Superior temporal gyrus (tissue), 1 donor: ENCODE measurements at regions not wholly inside any gene's neighbourhood (a gene's known extent, or its start where the extent isn't known, plus 50 kb on each side); places are given as distances from the start of the nearest gene placed in this dataset.

Experiments used
- DNase-seq: peaks from one replicate; pipeline ENCODE4 v3.0.0-alpha.2; 2016; ENCODE audit errors: extremely low spot score

GRCh38 chr16:73268366-73268993, 220.6 kb upstream of the ZFHX3 start:
- DNase-seq = peak; percentile 16

- DNase-seq = no peak
Measured at GRCh38 chr16:73265935-73266334, 218.0 kb upstream of the ZFHX3 start.

- no peak for DNase-seq
Measured at GRCh38 chr16:73265124-73265837, 217.4 kb upstream of the ZFHX3 start.

DNA sequence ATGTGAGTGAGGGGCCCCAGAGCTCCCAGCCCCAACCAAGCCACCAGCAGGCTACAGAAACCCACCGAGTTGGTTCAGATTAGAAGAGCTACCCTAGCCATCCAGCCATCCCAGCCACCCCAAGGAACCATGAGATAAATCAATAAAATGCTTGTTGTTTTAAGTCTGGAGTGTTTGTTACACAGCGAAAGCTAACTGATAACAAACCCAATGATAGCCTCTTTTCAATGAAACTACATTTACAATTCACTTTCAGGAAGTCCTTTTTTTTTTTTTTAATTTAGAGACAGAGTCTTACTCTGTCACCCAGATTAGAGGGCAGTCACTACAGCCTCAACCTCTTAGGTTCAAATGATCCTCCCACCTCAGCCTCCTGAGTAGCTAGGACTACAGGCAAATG, 215.0 kb upstream of the ZFHX3 start:
- DNase-seq = no peak

- DNase-seq = no peak
Measured at GRCh38 chr16:73255031-73255430, 207.1 kb upstream of the ZFHX3 start.

- DNase-seq = no peak
Measured at GRCh38 chr16:73253922-73254480, 206.1 kb upstream of the ZFHX3 start.

GRCh38 chr16:73252446-73252845, 204.5 kb upstream of the ZFHX3 start:
- no peak for DNase-seq

- no peak for DNase-seq
Measured at GRCh38 chr16:73251608-73252007, 203.7 kb upstream of the ZFHX3 start.

GRCh38 chr16:73248316-73248715, 200.4 kb upstream of the ZFHX3 start:
- no peak for DNase-seq

- no peak for DNase-seq
Measured at GRCh38 chr16:73240920-73241319, 193.0 kb upstream of the ZFHX3 start.

- DNase-seq = peak; percentile 3
Measured at GRCh38 chr16:73237601-73238000, 189.7 kb upstream of the ZFHX3 start.

DNA sequence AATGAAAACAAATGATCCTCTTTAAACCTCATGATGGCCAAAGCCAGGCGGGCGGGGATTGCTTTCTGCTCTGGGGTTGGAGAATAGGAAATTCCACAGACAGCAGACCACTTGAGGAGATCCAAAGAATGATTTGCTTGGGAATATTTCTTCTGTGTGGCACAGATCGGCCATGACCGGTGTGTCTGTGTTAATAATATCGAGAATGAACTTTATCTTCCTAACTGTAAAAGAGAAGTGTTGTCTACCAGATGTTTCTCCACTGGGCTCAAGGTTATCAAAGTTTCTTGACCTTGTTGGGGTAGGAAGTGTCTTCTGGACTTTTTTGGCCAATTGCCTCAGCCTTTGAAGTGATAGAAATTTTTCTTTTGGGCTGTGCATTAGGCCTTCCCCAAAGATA, 186.6 kb upstream of the ZFHX3 start:
- no peak for DNase-seq

DNA sequence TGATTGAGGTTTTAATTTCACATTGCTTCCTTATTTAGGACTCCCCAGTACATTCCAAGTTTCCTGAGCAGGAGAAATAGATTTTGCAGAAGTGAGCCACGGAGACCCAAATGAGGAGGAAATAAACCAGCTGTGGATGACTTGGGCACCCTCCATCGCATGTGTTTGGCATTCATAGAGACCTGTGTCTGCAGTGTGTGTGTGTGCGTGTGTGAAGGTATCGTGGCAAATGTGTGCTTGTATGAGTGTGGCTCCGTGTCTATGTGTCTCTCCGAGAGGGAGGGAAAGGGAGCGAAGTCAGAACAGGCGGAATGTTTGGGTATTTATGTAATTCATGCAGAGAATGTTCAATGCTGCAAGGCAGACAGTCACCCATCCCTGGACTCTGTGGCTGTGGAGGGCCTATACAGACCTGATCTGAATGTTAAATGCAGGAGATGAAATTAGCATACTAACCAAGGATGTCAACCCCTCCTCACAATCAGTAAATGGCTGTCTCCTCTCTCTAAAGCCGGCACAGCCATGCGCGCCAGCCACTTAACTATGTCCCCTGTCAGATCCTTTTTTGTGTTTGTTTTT, 186.0 kb upstream of the ZFHX3 start:
- peak; percentile 35 for DNase-seq

GRCh38 chr16:73233329-73233765, 185.4 kb upstream of the ZFHX3 start:
- DNase-seq = peak; percentile 31

DNA sequence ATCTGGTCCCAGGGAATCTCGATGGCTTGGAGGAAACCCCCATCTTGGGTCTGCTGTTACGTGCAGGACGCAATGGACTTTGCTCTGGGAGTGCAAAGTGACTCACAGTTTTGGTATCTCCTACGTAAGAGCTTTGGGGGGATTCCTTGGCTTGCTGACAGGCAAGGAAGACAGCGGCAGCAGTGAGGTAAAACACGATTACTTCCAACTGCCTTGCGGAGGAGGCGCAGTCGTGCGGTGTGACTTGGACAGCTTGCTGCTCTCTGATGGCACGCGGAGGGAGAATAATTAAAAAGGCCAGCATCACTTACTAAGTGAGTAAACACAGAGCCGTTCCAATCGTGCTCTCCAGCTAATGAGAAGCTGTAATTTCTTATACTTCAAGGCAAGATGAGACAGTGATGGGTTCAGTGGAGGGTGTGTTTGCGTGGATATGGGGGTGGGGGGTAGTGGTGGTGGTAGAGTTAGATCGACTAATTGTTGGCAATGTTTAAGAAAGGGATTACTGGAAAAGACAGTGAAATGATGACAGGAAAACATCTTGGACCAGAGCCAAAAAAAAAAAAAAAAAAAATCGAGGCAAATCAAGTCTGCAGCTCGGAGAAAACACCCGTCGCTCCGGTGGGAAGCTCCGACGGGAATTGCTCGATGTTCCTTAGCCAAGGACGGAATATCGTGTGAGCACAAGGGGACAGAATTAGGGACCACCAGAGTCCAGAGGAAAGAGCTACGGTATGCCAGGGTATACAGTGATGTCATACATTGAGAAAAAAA, 184.8 kb upstream of the ZFHX3 start:
- peak; percentile 45 for DNase-seq

DNA sequence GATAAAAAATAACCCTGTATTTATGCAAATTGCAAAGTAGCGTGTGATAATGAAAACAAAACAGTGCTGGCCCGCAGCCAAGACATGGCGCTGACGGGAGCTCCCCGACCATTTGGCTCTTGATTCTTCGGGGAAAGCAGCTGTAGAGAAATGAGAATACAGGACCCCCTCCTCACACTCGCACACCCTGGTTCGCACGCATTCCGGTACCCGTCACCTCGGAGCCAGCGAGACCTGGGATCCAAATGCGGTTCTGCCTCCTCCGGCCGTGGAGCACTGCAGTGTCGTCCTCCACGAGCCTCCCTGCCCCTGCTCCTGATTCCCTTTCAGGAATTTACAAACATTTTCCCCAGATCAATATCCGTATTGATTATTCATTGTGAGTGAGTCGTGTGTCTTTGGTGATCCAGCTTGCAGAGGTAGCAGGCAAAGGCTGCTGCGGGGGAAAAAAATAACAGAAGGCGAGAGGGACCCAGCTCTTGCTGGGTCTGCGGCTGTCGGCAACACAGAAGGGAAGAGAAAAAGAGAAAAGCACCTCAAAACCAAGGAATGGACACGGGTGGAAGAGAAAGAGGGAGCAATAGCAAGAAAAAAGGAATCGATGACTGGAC, 184.1 kb upstream of the ZFHX3 start:
- DNase-seq = peak; percentile 55

DNA sequence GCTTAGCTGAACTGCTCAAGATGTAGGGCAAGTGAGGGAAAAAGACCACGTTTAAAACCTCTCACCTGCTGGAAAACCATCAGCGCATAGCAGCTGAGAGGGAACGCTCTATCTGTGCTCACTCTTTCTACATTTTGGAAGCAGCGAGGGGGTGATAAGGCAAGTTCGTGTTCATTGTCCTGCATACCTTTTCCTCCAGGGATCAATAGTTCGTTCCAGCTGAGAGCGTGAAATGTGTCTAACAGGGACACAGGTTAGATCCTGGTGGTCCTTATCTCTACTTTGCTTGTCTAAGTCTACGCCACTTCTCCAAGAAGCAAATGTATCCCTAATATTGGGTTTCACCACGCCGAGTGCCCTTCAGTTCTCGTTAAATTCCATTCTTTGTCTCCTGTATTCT, 183.5 kb upstream of the ZFHX3 start:
- DNase-seq = no peak

DNA sequence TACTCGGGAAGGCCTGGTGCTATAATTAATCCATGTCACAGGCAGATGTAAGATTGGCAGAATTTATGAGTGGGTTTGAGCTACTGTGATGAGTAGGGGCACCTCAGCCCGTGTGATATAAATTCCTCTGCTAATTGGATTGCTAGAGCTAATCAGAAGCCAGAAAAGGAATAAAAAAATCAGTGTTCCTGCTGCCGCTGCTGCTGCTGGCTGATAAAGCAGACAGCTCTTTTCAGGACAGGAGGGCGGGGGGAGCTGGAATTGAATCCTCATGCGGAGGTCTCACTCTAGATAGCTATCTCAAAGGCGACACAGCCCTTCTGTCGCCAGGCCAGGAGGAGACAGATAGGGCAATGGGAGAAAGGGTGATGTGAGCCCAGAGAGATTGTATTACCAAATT, 182.7 kb upstream of the ZFHX3 start:
- no peak for DNase-seq

DNA sequence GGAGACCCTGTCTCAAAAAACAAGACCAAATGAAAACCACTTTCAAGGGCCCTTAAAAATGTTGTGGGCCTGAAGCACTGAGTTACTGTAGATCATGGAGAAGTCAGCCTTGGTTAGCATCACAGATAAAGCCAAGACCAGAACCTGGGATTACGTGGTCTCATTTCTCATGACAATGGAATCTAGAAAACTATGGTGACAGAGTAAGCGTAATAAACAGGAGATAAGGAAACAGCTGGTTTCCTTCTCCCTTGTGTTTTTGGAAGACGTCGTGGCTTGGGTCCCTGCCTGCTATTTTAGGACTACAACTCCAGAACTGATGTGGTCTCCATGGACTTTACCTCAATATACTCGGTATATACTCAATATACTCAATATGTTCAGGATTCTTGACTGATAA, 180.7 kb upstream of the ZFHX3 start:
- DNase-seq = no peak

GRCh38 chr16:73226675-73227074, 178.7 kb upstream of the ZFHX3 start:
- no peak for DNase-seq

DNA sequence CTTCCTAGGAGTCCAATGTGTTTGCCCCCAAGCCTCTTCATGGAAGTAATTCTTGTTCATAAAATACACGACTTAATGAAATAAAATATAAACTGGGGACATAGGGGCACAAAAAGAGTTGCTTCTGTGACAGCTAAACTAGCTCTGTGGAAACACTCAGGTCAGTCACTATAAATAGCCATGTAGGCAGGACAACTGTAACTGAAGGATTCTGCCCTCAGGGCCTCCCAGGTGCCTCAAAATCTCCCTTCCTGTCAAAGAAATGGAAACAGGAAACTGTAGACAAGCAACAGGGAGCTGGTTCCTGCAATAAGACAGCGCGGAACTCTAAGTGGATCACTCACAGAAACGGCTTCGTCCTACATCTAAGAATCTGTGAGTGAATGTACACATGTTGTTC, 178.1 kb upstream of the ZFHX3 start:
- DNase-seq = no peak

- DNase-seq = no peak
Measured at GRCh38 chr16:73220836-73221235, 172.9 kb upstream of the ZFHX3 start.
